ENCODE measurements at regions not wholly inside any gene's neighbourhood (a gene's known extent, or its start where the extent isn't known, plus 50 kb on each side); places are given as distances from the start of the nearest gene placed in this dataset.

- TF ChIP-seq SNAI2 (CRISPR knock-in tag; IDR thresholded peaks at IDR 0.05) (no peak), PATZ1 (CRISPR knock-in tag; IDR thresholded peaks at IDR 0.05; ENCODE audit: borderline replicate concordance) (no peak), ZFP30 (CRISPR knock-in tag; IDR thresholded peaks at IDR 0.05) (no peak), TSHZ2 (CRISPR knock-in tag; IDR thresholded peaks at IDR 0.05) (no peak), ZNF8 (CRISPR knock-in tag; IDR thresholded peaks at IDR 0.05) (no peak), TCF4 (CRISPR knock-in tag; IDR thresholded peaks at IDR 0.05; ENCODE audit: borderline replicate concordance) (no peak), CREB5 (CRISPR knock-in tag; IDR thresholded peaks at IDR 0.05; ENCODE audit: low read depth) (no peak), POU6F1 (CRISPR knock-in tag; IDR thresholded peaks at IDR 0.05; ENCODE audit: borderline replicate concordance, low read depth) (no peak), TOX (CRISPR knock-in tag; IDR thresholded peaks at IDR 0.05; ENCODE audit: borderline replicate concordance) (no peak), ISL1 (CRISPR knock-in tag; IDR thresholded peaks at IDR 0.05) (no peak)
- ATAC-seq: no peak
Measured at GRCh38 chr1:60916906-60917305, 165.5 kb upstream of the NFIA start.

- TF ChIP-seq GLIS3 (CRISPR knock-in tag; IDR thresholded peaks at IDR 0.05): no peak
- no peak for TF ChIP-seq RARB (CRISPR knock-in tag; IDR thresholded peaks at IDR 0.05)
- no peak for TF ChIP-seq OSR1 (CRISPR knock-in tag; IDR thresholded peaks at IDR 0.05)
- no peak for TF ChIP-seq ZFP3 (CRISPR knock-in tag; IDR thresholded peaks at IDR 0.05)
- TF ChIP-seq ZC3H10 (CRISPR knock-in tag; IDR thresholded peaks at IDR 0.05): no peak
- TF ChIP-seq PPARA (CRISPR knock-in tag; IDR thresholded peaks at IDR 0.05; ENCODE audit: borderline replicate concordance): no peak
- no peak for TF ChIP-seq ESRRG (CRISPR knock-in tag; IDR thresholded peaks at IDR 0.05)
- no peak for TF ChIP-seq CREB5 (CRISPR knock-in tag; IDR thresholded peaks at IDR 0.05; ENCODE audit: low read depth)
- TF ChIP-seq ARNTL (CRISPR knock-in tag; IDR thresholded peaks at IDR 0.05; ENCODE audit: borderline replicate concordance, low read depth): no peak
- no peak for TF ChIP-seq ZNF565 (CRISPR knock-in tag; conservative IDR thresholded peaks at IDR 0.05; ENCODE audit: low read depth)
- no peak for TF ChIP-seq CSRNP3 (CRISPR knock-in tag; IDR thresholded peaks at IDR 0.05)
- TF ChIP-seq BACH2 (CRISPR knock-in tag; IDR thresholded peaks at IDR 0.05; ENCODE audit: borderline replicate concordance): no peak
- no peak for TF ChIP-seq CSDC2 (CRISPR knock-in tag; IDR thresholded peaks at IDR 0.05)
- TF ChIP-seq ZFP30 (CRISPR knock-in tag; IDR thresholded peaks at IDR 0.05): no peak
- TF ChIP-seq ZNF8 (CRISPR knock-in tag; IDR thresholded peaks at IDR 0.05): no peak
- TF ChIP-seq TSHZ2 (CRISPR knock-in tag; IDR thresholded peaks at IDR 0.05): no peak
- no peak for TF ChIP-seq TCF4 (CRISPR knock-in tag; IDR thresholded peaks at IDR 0.05; ENCODE audit: borderline replicate concordance)
- TF ChIP-seq PATZ1 (CRISPR knock-in tag; IDR thresholded peaks at IDR 0.05; ENCODE audit: borderline replicate concordance): no peak
- no peak for TF ChIP-seq ISL1 (CRISPR knock-in tag; IDR thresholded peaks at IDR 0.05)
Measured at GRCh38 chr1:60916199-60916598, 166.2 kb upstream of the NFIA start.

More at GRCh38 chr1:60916199-60916598, 166.2 kb upstream of the NFIA start:
- no peak for ATAC-seq
